ENCODE measurements at regions not wholly inside any gene's neighbourhood (a gene's known extent, or its start where the extent isn't known, plus 50 kb on each side); places are given as distances from the start of the nearest gene placed in this dataset.

- TF ChIP-seq CTCF (IDR thresholded peaks at IDR 0.05) = peak in 10 of 12 donors; percentile 18 to 57 (median 37)
- no peak for TF ChIP-seq POLR2A (IDR thresholded peaks at IDR 0.05)
Measured at GRCh38 chr7:22586786-22587140, 86.8 kb upstream of the STEAP1B start.
